NCI-H2171 treated with DMSO at 0.1 percent for 48 hours (cell line): ENCODE measurements at regions not wholly inside any gene's neighbourhood (a gene's known extent, or its start where the extent isn't known, plus 50 kb on each side); places are given as distances from the start of the nearest gene placed in this dataset.
A peak's percentile ranks its signal among the peaks of the same experiment; 100 is the strongest.

Experiments used
- DNase-seq: peaks from one replicate; lab custom pipeline; 2025; lab: John Stamatoyannopoulos, UW

- no peak for DNase-seq
Measured at GRCh38 chr11:19519912-19520641, 192.6 kb upstream of the NAV2 start.

DNA sequence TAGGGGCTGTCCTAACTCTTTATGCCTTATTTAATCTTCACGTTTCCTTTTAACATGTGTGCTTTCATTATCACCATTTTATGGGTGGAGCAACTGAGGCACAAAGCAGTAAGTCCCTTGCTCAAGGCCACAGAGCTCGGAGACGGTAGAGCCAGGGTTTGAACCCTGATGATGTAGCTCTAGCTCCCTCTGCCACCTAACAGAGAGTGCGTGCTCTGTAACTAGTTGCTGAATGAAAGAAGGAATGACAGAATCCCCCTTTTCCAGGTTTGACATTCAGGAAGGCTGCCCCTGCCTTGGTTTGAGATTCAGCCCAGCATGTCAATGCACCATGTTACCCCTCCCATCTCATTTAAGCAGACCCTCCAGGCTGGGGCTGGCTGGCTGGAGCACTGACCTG lies 193.3 kb upstream of the NAV2 start:
- DNase-seq: no peak

GRCh38 chr11:19513253-19513652 lies 199.4 kb upstream of the NAV2 start:
- no peak for DNase-seq

- no peak for DNase-seq
Measured at GRCh38 chr11:19512618-19513017, 200.0 kb upstream of the NAV2 start.

DNA sequence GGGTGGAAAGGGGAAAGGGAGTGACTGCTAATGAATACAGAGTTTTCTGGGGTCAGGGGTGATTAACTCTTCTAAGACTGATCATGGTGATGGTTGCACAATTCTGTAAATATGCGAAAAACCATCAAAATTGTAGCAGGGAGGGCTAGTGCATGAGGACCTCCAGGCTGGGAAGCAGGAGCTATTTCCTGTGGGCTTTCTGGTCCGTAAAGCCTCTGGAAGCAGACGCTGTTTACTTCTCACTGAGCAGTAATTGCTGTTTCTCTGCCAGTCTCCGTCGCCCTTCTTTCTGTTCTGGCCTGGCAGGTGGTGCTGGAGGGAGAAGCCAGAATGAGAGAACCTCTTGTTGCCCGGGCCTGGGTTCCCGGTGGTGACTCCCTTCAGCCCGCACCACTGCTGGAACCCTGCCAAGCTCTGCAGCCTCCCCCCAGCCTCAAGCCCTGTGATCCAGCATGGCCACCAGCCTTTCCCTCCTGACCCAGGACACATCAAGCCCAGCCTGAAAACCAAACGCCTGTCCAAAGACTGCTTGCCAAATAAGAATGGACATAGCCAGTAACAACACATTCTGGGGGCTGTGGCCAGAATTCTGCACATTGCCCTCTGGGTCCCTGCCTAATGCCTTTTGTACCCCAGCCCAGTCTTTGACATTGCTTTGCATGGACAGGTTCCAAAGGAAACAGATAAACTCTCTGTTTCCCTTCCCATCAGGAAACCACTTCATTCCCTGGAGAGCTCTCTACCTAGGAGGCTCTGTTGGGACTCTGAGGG lies 201.0 kb upstream of the NAV2 start:
- DNase-seq: peak; percentile 40

- no peak for DNase-seq
Measured at GRCh38 chr11:19511066-19511412, 201.6 kb upstream of the NAV2 start.

DNA sequence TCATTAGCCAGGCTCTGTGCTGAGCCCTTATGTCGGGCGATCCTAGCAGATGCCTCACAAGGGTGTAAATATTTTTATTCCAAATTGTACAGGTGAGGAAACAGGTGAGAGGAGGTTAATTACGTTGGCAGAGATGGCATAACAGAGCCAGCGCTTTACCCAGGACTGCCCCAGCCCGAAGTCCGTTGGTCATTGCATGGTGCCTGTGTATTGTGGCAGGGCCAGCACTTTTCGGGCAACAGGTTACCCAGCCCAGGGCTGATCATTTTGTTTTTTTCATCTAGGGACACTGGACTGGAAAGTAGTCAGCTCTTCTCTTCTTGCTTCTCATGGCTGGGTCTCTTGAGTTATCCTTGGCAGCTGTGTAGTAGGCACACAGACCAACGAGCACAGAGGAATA lies 202.2 kb upstream of the NAV2 start:
- no peak for DNase-seq

- DNase-seq: no peak
Measured at GRCh38 chr11:19509215-19509614, 203.4 kb upstream of the NAV2 start.

- no peak for DNase-seq
Measured at GRCh38 chr11:19508165-19508564, 204.5 kb upstream of the NAV2 start.

DNA sequence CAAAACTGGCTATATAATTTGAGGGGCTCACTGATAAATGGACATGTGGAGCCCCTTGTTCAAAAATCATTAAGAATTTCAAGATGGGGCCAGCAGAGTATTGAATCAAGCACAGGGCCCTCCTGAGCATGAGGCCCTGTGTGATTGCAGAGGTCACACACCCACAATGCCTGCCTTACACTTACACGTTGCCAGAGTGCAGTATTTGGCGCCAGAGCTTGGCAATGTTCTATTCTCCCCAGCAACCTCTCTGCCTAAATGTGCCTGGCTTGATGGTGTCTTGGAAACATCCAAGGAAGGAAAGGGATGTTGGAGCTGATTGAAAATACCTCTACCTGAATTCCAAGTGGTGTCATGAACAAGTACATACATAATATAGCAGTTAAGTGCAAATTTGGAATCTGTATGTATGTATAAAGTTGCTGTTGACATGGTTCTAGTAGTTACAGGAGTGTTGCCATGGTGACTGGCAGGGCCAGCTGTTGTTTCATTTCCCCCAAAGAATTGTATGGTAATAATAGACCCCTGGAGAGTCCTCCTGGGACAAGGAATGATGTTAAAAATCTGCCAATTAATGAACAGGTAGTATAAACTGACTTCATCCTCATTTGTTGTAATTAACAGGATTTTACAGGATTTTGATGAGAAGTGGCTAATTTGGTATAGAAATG lies 205.7 kb upstream of the NAV2 start:
- peak; percentile 82 for DNase-seq

DNA sequence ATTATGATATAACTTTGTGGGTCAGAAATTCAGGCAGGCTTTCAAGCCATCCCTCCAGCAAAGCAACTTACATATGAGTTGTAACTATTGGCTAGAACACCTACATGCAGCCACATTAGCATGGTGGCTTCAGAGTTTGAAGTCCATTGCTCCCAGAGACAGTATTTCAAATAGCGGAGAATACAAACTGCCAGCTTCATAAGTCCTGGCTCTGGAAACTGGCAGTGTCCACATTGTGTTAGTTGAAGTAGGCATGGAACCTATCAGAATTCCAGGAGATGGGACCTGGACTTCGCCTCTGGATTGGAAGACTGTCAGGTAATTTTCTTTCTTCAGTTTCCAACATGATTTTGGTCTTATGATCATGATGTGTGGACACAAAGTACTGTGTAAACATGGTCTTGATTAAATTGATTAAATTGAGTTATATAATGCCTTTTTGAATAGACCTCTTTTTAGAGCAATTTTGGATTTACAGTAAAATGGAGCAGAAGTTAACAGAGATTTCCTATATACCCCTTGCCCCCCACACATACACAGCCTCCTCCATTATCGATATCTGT lies 209.9 kb upstream of the NAV2 start:
- no peak for DNase-seq

GRCh38 chr11:19501631-19502030 lies 211.0 kb upstream of the NAV2 start:
- no peak for DNase-seq

DNA sequence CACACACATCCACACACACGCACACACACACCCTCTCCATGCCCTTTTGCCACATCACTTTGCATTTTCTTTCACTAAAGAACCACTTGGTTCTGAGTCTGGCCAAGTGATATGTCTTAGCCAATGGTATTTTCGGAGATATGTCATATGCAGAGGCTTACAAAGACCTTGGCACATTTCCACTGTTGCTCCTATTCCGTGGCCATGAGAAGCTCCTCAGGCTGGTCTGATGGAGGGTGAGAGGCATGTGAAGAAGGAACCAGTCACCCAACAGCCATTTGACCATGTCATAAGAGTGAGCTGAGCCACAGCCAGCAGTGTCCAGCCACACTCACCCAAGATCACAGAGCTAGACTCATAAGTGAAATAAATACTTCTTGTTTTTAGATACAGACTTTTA lies 212.6 kb upstream of the NAV2 start:
- no peak for DNase-seq

DNA sequence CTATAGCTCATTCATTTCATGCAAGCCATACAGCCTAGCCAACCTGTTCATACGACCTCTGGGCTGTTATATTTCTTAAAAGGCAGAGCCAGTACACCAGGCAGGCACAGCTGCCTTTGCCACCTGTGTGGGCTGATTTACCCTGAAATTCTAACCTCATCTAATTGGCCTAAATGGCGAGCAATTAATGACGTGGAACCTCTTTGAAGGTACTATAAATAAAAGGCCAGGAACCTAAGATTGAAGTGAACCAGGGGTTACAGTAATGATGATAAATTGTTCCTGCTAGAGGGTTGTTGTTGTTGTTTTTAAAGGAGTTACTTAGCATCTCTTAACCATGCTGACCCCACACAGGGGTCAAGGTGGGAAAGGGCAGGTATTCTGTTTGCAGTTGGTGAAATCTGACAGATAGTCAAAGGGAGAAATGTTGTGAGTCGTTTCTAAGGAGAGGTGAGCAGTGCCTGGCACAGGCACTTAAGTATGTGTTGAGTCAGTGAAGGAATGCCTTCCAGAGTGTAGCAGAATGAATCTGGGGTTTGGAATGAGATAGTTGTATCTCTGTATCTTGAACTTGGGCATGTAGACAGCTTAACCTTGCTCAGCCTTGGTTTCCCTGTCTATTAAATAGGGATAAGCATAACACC lies 213.5 kb upstream of the NAV2 start:
- DNase-seq: peak; percentile 64

- DNase-seq: peak; percentile 87
Measured at GRCh38 chr11:19493446-19494213, 219.0 kb upstream of the NAV2 start.

- no peak for DNase-seq
Measured at GRCh38 chr11:19482319-19483100, 230.1 kb upstream of the NAV2 start.

GRCh38 chr11:19480540-19480939 lies 232.1 kb upstream of the NAV2 start:
- no peak for DNase-seq

DNA sequence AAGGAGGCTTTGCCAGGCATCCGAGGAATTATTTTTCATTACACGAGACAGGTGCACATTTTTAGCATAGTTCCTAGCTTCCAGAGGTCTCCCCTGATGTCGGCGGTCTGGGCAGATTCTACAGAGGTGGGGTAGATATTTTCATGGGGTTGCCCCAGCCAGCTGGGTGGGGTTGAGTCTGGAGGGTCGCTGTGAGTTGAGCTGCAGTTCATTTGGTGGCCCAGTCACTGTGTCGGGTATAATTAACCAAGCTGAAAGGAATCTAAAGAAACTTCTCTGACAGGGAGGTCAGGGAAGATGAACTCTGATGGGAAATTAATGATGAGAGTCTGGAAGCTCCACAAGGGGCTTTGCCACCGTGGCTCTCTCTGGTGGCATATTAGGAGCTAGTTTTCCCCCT lies 233.7 kb upstream of the NAV2 start:
- DNase-seq: no peak

- no peak for DNase-seq
Measured at GRCh38 chr11:19474954-19475721, 234.4 kb upstream of the E2F8 start.

- no peak for DNase-seq
Measured at GRCh38 chr11:19474211-19474610, 233.5 kb upstream of the E2F8 start.
